Panc1 (cell line): ENCODE measurements at regions not wholly inside any gene's neighbourhood (a gene's known extent, or its start where the extent isn't known, plus 50 kb on each side); places are given as distances from the start of the nearest gene placed in this dataset.

Experiments
- CTCF ChIP-seq: fragments of 450-650 bp; IDR thresholded peaks from 2 replicates; pipeline ENCODE4 v1.5.1; 2017; ENCODE audit warnings: mild to moderate bottlenecking
- POLR2AphosphoS5 ChIP-seq: IDR thresholded peaks from 2 replicates; pipeline ENCODE4 v1.6.1; 2012; ENCODE audit warnings: mild to moderate bottlenecking, low read depth, low read length, moderate library complexity

- no peak for TF ChIP-seq CTCF
- no peak for TF ChIP-seq POLR2AphosphoS5
Observed at GRCh38 chr3:26145769-26146168, 355.9 kb downstream of the OXSM start.
